GM12892 (cell line): ENCODE measurements at regions not wholly inside any gene's neighbourhood (a gene's known extent, or its start where the extent isn't known, plus 50 kb on each side); places are given as distances from the start of the nearest gene placed in this dataset.
"Not testable (repeated sequence)": the region's sequence is repeated elsewhere in the genome, so short reads cannot be mapped to it uniquely, and the experiment has no call there.

ENCODE experiments used
- DNase-seq: peaks from one replicate; pipeline ENCODE4 v3.0.0; 2011; ENCODE audit not compliant: insufficient read length
- FAIRE-seq: peaks from 2 replicates; lab custom pipeline; 2011; peaks lifted over from hg19 to GRCh38; lab: Jason Lieb, UNC
- POLR2A ChIP-seq: IDR thresholded peaks from 2 replicates; pipeline ENCODE4 v1.6.1; 2011; ENCODE audit warnings: low read depth, low read length, control low read depth
- POLR2AphosphoS5 ChIP-seq: IDR thresholded peaks from 2 replicates; pipeline ENCODE4 v1.6.1; 2011; ENCODE audit warnings: low read depth, low read length, control low read depth
- TAF1 ChIP-seq: IDR thresholded peaks from 2 replicates; pipeline ENCODE4 v1.6.1; 2011; ENCODE audit warnings: low read depth, mild to moderate bottlenecking, control low read depth, low read length, borderline replicate concordance

DNA sequence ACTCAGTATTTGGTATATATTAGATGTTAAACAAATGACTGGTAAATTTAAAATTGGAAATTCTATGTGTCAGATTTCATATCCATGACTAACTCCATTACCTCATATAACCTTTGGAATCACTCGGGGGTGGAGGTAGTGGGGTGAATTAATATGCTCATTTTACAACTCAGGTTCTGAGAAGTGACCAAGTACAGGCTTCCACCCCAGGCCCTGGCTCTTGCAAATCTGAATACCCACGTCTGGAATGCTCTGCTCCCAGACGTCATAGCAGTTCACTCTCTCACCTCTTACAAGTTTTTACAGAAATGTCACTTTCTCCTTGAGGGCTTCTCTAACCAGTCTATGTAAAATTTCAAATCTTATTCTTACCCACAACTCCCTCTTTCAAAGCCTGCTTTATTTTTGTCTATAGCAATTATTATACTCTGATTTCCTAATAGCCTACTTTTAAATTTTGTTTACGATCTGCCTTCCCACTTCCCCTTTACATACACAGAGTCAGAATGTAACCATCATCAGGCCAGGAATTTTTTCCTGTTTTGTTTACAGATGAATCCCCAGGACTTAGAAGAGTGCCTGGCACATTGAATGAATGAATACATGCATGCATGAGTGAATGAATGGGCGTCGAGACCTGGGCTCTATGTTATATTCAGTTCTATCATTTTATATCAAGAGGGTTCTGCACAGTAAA lies 134.1 kb upstream of the IFNE start:
- no peak for TF ChIP-seq TAF1
- no peak for TF ChIP-seq POLR2A
- TF ChIP-seq POLR2AphosphoS5 = no peak
- DNase-seq (no peak), FAIRE-seq (no peak)

DNA sequence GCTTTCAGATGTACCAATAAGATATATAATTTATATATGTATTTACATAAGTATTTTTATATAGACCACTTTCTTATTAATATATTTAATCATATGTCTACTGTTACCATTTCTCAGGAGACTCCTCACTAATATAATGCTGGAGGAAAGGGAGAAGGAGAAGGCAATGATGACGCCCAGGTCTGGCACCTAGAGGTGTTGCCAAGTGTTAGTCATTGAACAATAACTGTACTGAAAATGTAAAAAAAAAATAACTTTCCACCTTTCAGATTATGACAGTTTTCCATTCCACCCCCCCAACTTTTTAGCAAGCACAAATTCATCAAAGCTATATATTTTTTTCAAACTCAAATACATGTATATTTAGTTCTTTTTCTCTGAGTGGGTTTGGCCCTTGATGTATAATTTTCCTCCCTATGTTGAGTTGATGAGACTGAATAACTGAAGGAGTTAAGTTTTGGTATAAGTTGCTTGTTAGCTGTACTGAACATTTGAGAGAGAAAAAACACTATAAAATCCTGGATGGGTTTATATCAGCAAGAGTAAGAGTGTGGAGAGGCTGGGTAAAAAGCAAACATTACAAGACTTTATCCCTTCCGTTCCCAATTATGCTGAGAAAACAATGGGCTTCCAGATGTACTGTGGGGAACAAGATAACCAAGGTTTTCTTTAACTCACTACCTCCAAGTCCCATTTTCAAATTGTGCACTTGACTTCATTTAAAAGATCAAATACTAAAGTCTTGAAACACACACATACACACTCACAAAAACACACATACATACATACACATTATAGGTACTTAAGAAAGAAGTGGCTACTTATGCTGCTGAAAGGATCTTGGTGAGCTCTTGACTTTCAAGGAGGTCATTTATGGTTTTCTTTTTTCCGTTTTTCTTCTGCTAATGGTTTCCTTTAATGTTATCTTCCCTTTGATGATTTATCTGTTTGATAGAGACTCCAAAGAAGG lies 142.8 kb upstream of the IFNE start:
- no peak for TF ChIP-seq POLR2AphosphoS5
- TF ChIP-seq POLR2A = no peak
- no peak for TF ChIP-seq TAF1
- FAIRE-seq (no peak), DNase-seq (no peak)

DNA sequence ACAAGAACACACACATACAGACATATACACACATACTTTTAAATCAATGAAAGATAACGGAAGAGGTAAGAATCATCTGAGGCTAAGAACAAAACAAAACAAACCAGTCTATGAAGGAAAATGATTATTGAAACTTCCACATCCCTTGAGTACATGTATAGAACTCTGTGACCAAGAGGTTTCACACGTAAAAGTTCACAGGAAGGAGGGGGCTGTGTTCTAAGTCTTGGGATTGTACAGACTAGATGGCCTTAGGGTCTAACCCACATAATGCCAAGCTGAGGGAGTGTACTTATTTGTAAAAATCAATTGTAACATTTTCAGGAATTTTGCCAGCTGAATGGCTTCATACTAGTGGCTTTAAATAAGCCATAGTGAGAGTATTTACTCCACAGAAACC lies 144.4 kb upstream of the IFNE start:
- no peak for DNase-seq
- TF ChIP-seq TAF1 (no peak), POLR2AphosphoS5 (no peak), POLR2A (no peak)
- no peak for FAIRE-seq

DNA sequence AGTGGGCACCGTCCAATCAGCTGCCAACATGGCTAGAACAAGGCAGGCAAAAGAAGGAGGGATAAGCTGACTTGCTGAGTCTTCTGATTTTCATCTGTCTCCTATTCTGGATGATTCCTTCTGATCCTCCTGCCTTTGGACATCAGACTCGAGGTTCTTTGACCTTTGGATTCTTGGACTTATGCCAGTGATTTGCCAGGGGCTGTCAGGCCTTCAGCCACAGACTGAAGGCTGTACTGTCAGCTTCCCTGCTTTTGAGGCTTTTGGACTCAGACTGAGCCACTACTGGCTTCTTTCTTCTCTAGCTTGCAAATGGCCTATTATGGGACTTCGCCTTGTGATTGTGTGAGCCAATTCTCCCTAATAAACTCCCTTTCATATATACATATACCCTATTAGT lies 146.8 kb upstream of the IFNE start:
- not testable (repeated sequence) for FAIRE-seq, DNase-seq

DNA sequence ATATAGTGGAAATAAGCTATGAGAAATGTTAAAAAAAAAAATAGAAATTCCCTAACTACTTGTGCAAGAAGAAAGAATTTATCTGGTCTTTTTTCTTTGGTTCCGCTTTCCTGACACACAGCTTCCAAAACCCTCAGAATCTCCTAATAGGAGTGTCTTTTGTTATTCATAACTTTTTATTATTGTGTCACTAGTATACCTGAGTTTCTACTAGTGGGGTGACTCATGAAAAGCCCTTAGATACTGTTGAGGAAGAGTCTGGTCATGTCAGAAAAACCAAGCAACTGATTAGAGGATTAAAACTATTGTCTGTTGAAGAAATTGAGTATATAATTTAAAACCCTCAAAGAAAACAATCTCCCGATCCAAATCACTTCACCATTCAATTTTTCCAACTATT lies 152.8 kb upstream of the IFNE start:
- TF ChIP-seq POLR2A (no peak), POLR2AphosphoS5 (no peak), TAF1 (no peak)
- DNase-seq (no peak), FAIRE-seq (no peak)

DNA sequence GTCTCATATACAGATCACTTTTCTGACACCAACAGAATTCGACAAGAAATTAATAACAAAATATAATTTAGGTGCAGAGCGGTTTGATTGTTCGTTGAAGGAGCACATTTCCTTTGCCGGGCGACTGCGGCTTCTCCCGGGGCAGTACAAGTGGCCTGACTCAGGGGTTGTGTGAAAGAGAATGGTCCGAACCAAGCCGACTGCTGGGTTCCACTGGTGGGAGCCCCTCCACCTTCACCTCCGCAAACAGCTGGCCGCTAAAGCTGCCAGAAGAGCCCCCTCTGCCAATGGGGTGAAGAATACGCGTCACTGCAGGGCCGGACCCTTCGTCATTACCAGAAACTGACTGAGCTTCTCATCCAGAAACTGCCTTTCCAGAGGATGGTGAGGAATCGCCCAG lies 156.0 kb upstream of the IFNE start:
- no peak for TF ChIP-seq POLR2A
- no peak for TF ChIP-seq TAF1
- no peak for TF ChIP-seq POLR2AphosphoS5
- no peak for FAIRE-seq
- DNase-seq = no peak

DNA sequence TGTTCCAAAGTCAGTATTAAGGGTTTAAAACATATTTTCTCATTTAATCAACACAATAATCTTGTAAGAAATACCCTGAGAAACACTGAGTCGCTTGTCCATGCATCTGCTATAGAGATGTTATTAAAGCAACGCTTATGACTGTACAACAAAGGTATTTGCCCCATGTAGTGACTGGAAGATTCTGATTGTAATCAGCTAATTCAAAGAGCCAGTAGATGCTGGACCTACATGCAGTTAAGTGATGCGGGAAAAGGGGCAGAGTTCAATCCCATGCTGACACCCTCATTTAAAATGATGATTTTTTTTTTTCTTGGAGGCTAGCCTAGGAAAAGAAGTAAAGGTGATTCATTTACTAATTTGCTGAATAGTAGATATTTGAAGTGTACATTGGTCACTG lies 149.3 kb upstream of the MTAP start:
- FAIRE-seq = no peak
- no peak for DNase-seq
- TF ChIP-seq TAF1 (no peak), POLR2A (no peak)

DNA sequence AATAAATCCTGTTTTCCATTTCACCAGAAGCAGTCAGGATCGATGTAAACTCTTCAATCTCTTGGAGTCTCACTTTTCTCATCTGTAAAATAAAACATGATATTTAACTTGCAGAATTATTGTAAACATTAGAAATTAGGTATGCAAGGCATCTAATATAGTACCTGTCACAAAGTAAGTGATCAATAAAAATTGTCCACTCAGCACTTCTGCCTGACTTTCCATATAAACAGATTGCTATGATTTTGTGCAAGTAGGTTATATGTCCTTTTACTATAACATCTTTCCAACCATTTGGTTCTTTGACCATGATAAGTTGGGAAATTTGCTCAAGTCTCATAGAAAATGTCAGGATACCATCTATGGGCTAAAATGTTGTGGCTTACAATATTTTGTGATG lies 148.8 kb upstream of the MTAP start:
- FAIRE-seq = no peak
- no peak for TF ChIP-seq POLR2AphosphoS5
- TF ChIP-seq TAF1 = no peak
- TF ChIP-seq POLR2A = no peak
- DNase-seq = no peak

DNA sequence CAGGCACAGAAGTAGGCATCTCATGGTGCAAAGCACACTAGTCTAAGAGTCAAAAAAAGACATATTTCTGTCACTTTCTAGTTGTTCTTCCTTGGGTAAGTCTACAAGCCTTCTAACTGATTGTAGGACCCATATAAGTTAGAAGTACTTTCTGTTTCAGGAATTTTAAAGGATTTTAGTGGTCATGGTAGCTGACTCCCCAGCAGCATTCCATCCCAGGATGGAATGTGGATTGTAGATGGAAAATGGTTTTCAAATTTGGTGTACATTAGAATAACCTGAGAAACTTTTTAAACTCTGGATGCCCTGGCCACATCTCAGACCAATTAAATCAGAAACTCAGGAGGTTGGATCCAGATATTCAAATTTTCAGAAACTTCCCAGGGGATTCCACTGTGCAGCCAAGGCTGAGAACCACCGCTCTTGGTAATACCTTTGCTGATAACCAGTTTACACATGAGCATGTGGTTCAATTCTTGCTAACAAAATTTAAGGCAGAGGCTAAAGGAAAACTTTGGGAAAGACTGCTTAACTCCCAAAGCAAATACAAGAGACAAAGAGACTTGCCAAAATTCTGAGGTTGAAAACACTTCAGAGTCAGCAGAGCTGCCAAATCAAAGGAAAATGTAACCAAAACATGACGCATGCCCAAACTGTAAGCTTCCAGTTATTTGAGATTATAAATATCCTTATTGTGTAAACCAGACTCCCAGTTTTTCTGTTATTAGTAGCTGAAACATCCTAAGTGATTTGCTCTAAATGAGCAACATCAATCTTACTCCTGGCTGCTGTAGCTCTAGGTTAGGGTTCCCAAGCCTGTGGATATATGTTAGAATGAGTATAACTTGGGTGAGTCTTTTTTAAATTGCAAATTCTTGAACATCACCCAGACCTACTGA lies 145.4 kb upstream of the MTAP start:
- no peak for FAIRE-seq
- no peak for DNase-seq
- TF ChIP-seq POLR2AphosphoS5 = no peak
- TF ChIP-seq TAF1 = no peak
- TF ChIP-seq POLR2A = no peak

DNA sequence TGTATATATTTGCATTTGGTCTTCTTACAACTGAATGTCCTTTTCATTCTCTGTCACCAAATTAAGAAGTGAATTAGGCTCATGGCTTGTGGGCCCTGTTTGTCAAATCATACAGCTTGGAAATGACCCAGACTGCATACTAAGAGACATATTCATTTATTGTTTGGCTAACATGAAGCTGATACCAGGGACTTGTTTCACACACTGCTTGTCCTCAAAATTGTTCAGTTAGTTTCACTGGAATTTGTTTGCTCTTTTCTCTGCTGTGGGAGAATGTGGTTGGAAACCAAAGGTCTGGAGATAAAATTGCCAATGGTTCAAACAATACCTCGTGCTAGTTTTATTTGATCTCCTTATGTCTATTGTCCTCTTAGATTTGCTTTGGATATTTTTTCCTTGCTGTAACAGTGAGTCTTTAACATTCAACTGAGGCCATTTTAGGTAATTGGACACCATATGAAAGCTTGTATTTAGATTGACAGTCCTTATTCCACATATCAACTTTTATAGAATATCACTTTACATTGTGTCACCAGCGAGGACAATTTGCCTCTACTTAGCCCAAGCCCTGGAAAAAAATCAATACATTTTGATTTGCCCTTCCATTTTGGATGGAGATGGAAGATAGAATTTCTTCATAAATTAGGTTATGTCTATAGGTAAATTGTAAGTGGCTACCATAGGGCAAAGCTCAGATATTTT lies 144.3 kb upstream of the MTAP start:
- DNase-seq = no peak
- TF ChIP-seq POLR2AphosphoS5 (no peak), TAF1 (no peak), POLR2A (no peak)
- no peak for FAIRE-seq
